ENCODE measurements at regions not wholly inside any gene's neighbourhood (a gene's known extent, or its start where the extent isn't known, plus 50 kb on each side); places are given as distances from the start of the nearest gene placed in this dataset.

DNA sequence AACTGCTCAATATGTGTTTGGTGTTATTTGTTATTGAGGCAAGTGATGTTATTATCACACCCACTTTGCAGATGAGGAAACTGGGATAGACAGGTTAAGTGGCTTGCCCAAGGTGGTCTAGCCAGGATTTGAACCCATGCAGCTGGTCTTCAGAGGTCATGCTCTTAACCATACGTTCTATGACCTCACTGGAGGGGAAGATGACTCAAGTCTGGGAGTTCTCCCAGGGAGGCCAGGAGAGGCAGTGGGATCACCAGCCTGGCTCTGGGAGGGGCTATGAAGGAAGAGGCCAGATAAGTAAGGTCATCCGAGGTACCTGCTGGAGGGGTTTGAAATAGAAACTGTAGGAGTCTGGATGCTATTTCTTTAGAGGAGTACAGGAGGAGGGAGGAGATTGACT is 95.3 kb downstream of the NAV1 start:
- no peak for DNase-seq (ENCODE audit: low read depth)
- H3K4me3 ChIP-seq (ENCODE audit: low read depth, low read length) = no peak overlapping the region
- TF ChIP-seq, protein P1, sequence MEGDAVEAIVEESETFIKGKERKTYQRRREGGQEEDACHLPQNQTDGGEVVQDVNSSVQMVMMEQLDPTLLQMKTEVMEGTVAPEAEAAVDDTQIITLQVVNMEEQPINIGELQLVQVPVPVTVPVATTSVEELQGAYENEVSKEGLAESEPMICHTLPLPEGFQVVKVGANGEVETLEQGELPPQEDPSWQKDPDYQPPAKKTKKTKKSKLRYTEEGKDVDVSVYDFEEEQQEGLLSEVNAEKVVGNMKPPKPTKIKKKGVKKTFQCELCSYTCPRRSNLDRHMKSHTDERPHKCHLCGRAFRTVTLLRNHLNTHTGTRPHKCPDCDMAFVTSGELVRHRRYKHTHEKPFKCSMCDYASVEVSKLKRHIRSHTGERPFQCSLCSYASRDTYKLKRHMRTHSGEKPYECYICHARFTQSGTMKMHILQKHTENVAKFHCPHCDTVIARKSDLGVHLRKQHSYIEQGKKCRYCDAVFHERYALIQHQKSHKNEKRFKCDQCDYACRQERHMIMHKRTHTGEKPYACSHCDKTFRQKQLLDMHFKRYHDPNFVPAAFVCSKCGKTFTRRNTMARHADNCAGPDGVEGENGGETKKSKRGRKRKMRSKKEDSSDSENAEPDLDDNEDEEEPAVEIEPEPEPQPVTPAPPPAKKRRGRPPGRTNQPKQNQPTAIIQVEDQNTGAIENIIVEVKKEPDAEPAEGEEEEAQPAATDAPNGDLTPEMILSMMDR (IDR thresholded peaks at IDR 0.05; ENCODE audit: control insufficient read depth, extremely low read depth, insufficient read depth) = no peak

DNA sequence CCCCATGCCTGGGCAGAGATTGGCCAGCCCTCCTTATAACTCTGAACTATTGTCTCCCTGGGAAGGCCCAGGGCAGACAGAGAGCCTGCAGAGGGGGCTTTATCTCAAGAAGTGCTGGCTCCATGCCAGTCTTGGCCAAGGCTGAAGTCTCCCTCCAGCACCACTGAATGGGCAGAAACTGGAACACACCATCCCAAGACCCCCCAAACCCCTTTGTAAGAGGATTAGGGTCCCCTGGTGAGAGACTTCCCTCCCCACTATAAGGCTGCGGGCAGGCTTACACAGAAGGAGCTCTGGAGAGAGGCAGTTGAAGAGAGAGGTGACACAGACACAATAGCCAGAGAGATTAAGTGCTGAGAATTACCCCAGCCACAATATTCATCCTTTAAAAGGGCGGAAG is 97.2 kb downstream of the NAV1 start:
- no peak overlapping the region for H3K4me3 ChIP-seq (ENCODE audit: low read depth, low read length)
- TF ChIP-seq, protein P1 (IDR thresholded peaks at IDR 0.05; ENCODE audit: control insufficient read depth, extremely low read depth, insufficient read depth) = no peak
- no peak for DNase-seq (ENCODE audit: low read depth)

DNA sequence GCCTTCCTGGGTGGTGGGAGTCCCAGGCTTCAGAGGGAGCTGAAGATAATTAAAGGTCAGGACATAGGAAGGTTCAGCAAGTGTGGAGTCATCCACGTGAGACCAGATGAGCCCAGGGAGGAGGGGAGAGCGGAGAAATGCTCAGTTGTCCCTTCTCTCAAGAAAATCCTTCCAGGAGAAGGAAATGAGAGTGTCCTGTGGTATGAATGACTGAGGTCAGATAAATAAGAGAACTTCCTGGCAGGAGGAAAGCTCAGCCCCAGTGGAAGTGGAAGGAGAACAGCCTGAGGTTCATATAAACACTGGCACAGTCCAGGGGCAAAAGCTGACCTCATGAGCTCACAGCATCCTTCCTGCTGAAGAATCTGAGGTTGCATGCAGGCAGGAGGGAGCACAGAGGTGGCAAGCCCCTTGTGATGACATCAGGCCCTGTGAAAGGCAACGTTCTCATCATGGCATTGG is 97.6 kb downstream of the NAV1 start:
- TF ChIP-seq, protein P1 (IDR thresholded peaks at IDR 0.05; ENCODE audit: control insufficient read depth, extremely low read depth, insufficient read depth) = no peak
- H3K4me3 ChIP-seq (ENCODE audit: low read depth, low read length) = no peak overlapping the region
- no peak for DNase-seq (ENCODE audit: low read depth)

DNA sequence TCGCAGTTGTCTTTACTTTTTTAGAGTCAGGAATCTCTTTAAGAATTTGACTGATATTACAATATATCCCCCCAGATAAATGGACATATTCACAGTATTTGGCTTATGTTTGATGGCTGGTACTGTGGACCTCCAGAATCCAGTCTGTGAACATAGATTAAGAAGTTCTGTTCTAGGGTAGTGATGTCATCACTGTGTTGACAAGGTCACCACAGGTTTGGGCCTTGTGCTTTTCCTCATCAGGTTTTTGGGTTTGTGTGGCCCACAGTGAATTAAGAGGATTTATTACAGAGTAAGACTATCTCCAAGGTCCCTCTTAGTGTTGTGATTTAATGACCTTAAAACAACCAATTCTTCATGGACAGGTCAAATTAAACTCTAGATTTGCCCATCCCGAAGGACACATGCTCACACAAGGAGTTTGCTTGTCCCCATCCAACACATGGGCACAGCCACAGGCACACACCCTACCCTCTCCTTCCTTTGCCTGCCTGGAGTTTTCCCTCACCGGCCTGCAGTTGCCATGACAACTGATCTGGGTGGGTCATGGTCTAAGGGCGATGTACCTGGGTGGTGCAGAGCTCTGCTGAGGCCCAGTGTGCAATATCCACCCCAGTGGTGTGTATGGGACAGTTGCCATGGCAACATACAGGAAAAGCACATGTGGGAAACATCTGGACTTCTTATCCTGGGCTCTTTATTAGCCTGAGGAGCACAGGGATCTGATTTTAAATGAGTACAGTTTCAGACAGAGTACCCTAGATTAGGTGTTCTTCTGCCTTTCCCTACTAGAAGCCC is 98.6 kb downstream of the NAV1 start:
- TF ChIP-seq, protein P1 (IDR thresholded peaks at IDR 0.05; ENCODE audit: control insufficient read depth, extremely low read depth, insufficient read depth) = no peak
- DNase-seq (ENCODE audit: low read depth) = no peak
- H3K4me3 ChIP-seq (ENCODE audit: low read depth, low read length) = no peak overlapping the region

DNA sequence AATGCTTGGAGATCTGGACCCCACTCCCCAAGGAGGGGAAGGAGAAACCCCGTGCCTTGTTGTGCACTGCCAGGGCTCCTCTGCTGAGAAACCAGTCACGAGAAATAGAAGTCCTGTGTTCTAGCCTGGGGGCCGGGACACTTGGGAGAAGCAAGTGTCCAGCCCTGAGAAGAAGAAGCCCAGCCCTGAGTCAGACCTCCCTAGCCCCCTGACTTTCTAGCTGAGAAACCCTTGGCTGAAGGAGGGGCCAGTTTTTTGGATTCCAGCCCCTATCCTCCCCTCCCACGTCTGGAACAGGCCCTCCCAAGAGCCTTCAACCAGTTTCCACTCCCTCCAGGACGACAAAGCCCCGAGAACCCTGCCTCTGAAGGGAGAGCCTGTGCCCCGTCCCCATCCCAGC is 100.5 kb downstream of the NAV1 start:
- no peak for DNase-seq (ENCODE audit: low read depth)
- TF ChIP-seq, protein P1 (IDR thresholded peaks at IDR 0.05; ENCODE audit: control insufficient read depth, extremely low read depth, insufficient read depth) = no peak

DNA sequence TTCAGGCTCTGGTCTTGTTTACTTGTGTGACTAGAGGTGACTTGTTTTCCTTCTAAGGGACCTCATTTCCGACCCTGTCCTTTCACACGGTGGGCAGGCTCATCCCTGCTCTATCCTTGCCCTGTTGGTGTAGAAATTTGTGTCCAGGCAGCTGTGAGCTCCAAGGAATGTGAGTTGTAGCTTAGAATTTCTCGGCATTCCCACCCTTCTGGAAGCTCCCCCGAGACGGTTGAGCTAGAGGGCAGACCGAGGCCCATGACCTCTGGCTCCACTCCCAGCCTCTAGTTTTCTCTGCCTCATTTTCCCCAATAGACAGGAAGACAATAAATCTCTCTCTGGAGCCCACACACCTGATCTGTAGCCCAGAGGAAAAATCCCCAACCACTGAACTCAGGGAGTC is 100.9 kb downstream of the NAV1 start:
- DNase-seq (ENCODE audit: low read depth) = no peak
- TF ChIP-seq, protein P1 (IDR thresholded peaks at IDR 0.05; ENCODE audit: control insufficient read depth, extremely low read depth, insufficient read depth) = no peak
- no peak overlapping the region for H3K4me3 ChIP-seq (ENCODE audit: low read depth, low read length)

More for the DNA sequence above, 100.5 kb downstream of the NAV1 start:
- H3K4me3 ChIP-seq (ENCODE audit: low read depth, low read length) = no peak overlapping the region

DNA sequence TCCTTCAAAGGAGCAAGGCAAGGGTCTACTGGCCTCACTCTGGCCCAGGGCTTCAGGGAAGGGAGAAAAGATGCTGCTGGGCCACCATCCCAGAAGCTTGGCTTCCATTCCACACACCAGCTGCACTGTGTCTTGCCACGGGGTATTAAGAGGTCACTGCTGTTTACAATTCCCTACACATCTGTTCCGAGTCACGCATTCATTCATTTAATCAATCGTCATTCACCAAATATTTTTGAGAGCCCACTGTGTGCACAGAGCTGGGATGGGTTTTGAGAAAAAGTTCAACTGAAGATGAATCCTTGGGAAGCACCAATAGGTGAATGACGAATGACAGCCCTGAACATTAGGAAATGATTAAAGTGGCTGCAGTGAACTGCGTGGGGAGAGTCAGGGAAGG is 101.7 kb downstream of the NAV1 start:
- TF ChIP-seq, protein P1 (IDR thresholded peaks at IDR 0.05; ENCODE audit: control insufficient read depth, extremely low read depth, insufficient read depth) = no peak
- no peak overlapping the region for H3K4me3 ChIP-seq (ENCODE audit: low read depth, low read length)
- DNase-seq (ENCODE audit: low read depth) = no peak
